Activated T-cell treated with anti-CD3 and anti-CD28 coated beads, Interleukin-2, amount 50 U/mL, for 24 hours (primary cell): ENCODE measurements at regions not wholly inside any gene's neighbourhood (a gene's known extent, or its start where the extent isn't known, plus 50 kb on each side); places are given as distances from the start of the nearest gene placed in this dataset.

Experiments
- DNase-seq: peaks from one replicate; pipeline ENCODE4 v3.0.0-alpha.2; 2020
- H3K27ac Mint-ChIP-seq: 2 replicates; pipeline ENCODE4 v1.8.0; 2020; ENCODE audit warnings: mild to moderate bottlenecking, mixed read lengths
- H3K27me3 Mint-ChIP-seq: 2 replicates; pipeline ENCODE4 v1.8.0; 2020; ENCODE audit warnings: mixed read lengths
- H3K36me3 Mint-ChIP-seq: 2 replicates; pipeline ENCODE4 v1.8.0; 2020; ENCODE audit warnings: low read depth, mixed read lengths
- H3K4me1 Mint-ChIP-seq: 2 replicates; pipeline ENCODE4 v1.8.0; 2020; ENCODE audit warnings: low read depth, mixed read lengths
- H3K4me3 Mint-ChIP-seq: 2 replicates; pipeline ENCODE4 v1.8.0; 2020; ENCODE audit warnings: mild to moderate bottlenecking, moderate library complexity, mixed read lengths
- H3K9me3 Mint-ChIP-seq: 2 replicates; pipeline ENCODE4 v1.8.0; 2020; ENCODE audit warnings: mixed read lengths

GRCh38 chr10:4219901-4220300, 434.9 kb upstream of the KLF6 start:
- Mint-ChIP-seq H3K9me3 (peaks cover 11% of the 10 kb centered on the region), H3K4me3 (no peak overlapping the region), H3K27ac (no peak overlapping the region), H3K36me3 (no peaks in the 10 kb centered on the region), H3K4me1 (peaks cover 29% of the 10 kb centered on the region), H3K27me3 (peaks cover 6% of the 10 kb centered on the region)
- no peak for DNase-seq

DNA sequence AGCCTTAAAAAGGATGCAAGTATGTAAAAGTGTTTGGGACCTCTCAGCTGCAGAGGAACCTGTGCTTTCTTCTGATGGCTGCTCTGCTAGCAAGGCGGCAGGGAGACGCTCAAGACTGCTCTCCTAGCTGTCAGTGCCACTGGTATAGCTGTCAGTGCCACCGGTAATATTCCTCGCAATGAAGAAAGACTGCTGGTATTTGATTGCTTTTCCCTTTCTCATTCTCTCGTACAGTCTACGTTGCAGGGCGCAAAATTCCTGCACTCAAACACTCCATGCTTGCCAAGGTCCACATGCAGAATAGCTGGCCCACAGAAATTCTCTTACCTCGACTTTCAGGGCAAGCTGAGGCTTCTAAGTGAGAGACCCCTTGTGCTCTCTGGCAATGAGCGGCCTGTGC, 432.6 kb upstream of the KLF6 start:
- H3K27ac Mint-ChIP-seq = no peak overlapping the region
- peaks cover 34% of the 10 kb centered on the region for H3K4me1 Mint-ChIP-seq
- H3K9me3 Mint-ChIP-seq = peaks cover 11% of the 10 kb centered on the region
- H3K36me3 Mint-ChIP-seq = no peaks in the 10 kb centered on the region
- peaks cover 6% of the 10 kb centered on the region for H3K27me3 Mint-ChIP-seq
- no peak overlapping the region for H3K4me3 Mint-ChIP-seq
- no peak for DNase-seq

- peaks cover 34% of the 10 kb centered on the region for H3K4me1 Mint-ChIP-seq
- H3K36me3 Mint-ChIP-seq = no peaks in the 10 kb centered on the region
- DNase-seq = no peak
- H3K27me3 Mint-ChIP-seq = peaks cover 6% of the 10 kb centered on the region
- H3K4me3 Mint-ChIP-seq = no peak overlapping the region
- H3K27ac Mint-ChIP-seq = no peak overlapping the region
- peaks cover 11% of the 10 kb centered on the region for H3K9me3 Mint-ChIP-seq
Observed at GRCh38 chr10:4217187-4217586, 432.2 kb upstream of the KLF6 start.

DNA sequence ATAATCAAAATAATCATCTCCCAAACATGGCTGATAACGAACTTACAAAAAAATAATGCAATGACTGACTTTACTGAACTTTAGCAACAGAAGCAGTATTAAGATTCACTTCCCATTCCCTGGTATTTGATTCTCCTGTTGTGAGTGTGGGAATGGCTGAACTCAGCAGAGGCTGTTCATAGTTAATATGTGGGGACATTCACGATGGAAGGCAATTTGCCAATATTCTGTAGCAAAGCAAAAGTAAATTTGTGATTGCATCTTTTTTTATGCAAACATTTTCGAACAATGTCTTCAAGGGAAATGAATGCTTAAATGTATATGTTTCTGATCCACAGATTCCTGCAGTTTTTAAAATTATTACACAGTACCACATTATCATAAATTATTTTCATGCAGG, 431.7 kb upstream of the KLF6 start:
- Mint-ChIP-seq H3K4me3 (no peak overlapping the region), H3K36me3 (no peaks in the 10 kb centered on the region), H3K27me3 (peaks cover 6% of the 10 kb centered on the region), H3K4me1 (peaks cover 34% of the 10 kb centered on the region), H3K27ac (no peak overlapping the region), H3K9me3 (peaks cover 11% of the 10 kb centered on the region)
- no peak for DNase-seq

DNA sequence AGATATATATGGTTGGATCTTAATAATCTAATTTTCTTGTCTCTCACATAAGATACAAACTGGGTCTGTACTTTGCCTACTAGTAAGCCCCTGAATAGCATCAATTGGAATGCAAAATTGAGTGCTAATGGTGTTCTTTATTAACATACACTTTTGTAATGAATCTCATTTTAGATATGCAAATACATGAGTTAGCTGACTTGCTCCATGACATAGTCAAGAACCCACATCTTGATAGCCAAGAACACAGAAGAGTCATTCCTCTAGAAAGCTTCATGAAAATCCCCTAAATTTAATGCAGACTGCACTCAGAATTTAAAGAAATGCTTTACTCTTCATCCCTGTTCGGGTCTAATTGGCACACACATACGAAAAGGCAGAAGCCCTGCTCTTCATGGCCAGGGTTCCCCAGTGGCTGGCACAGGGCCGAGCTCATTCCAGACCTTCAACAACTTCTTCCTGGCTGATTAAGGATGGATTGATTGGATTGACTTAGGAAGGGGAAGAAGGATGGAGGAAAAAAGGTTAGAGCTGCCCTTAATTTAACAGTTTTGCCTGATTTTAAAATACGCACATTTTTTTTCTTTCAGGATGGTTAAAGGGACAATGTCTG, 431.1 kb upstream of the KLF6 start:
- Mint-ChIP-seq H3K4me3 (no peak overlapping the region), H3K4me1 (peaks cover 27% of the 10 kb centered on the region), H3K36me3 (no peaks in the 10 kb centered on the region), H3K27me3 (peaks cover 6% of the 10 kb centered on the region), H3K27ac (no peak overlapping the region), H3K9me3 (peaks cover 6% of the 10 kb centered on the region)
- no peak for DNase-seq

- peaks cover under 1% of the 10 kb centered on the region for H3K9me3 Mint-ChIP-seq
- no peak for DNase-seq
- H3K27me3 Mint-ChIP-seq = peaks cover 6% of the 10 kb centered on the region
- H3K27ac Mint-ChIP-seq = no peak overlapping the region
- no peaks in the 10 kb centered on the region for H3K36me3 Mint-ChIP-seq
- H3K4me1 Mint-ChIP-seq = peaks cover 22% of the 10 kb centered on the region
- no peak overlapping the region for H3K4me3 Mint-ChIP-seq
Observed at GRCh38 chr10:4215485-4215884, 430.5 kb upstream of the KLF6 start.

DNA sequence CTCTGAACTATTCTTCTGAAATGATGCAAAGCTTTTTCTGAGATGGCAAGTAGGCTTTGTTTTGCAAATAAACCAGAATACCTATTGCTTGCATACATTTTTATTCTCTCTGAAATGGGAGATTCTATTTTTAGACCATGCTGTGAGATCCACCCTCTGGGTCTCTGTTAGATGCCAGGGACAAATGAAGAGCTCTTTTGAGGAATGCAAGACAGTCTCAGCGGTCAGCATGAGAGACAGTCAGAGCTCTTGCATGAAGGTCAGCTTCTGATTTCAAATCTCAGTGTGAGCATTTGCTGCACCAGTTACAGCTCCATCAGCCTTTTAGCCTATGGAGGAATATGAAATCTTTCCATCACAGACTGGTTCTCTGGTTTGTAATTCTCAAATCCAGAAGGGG, 429.9 kb upstream of the KLF6 start:
- Mint-ChIP-seq H3K27me3 (peaks cover 6% of the 10 kb centered on the region), H3K36me3 (no peaks in the 10 kb centered on the region), H3K4me1 (peaks cover 21% of the 10 kb centered on the region), H3K9me3 (no peaks in the 10 kb centered on the region), H3K4me3 (no peak overlapping the region), H3K27ac (no peak overlapping the region)
- no peak for DNase-seq

DNA sequence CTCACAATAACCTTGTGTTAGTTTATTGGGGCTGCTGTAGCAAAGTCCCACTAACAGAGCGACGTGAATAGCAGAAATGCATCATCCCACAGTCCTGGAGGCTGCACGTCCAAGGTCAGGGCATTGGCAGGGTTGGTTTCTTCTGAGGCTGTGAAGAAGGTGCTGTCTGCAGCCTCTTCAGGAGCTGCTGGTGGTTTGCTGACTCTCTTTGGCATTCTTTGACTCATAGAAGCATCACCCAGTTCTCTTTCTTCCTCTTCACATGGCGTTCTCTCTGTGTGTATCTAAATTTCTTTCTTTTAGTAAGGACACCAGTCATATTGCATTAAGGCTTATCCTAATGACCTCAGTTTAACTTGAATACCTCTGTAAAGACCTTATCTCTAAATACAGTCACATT, 428.4 kb upstream of the KLF6 start:
- no peak for DNase-seq
- H3K4me3 Mint-ChIP-seq = no peak overlapping the region

DNA sequence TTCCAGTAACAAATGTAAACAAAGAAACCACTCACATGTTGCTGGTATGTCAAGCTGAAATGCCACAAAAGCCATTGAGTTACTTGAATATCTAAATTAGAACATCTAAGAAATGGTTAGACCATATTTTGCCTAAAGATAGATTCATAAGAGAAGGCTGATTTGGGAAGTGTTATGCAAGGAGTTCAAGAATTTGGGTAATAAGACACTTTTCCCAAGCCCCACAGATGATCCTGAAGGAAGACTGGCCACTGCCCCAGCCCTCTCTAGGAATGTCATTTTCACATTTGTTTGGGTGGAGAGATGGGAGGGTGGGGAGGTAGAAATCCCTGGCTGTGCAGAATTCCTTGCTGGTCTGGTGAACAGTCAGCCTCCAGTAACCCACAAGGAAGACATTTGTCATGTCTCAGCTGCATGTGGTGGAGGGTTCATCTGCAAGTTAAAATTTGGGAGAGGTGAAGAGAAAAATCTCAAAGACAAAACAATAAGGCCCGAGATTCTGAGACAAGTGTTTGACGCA, 427.2 kb upstream of the KLF6 start:
- DNase-seq = no peak
- Mint-ChIP-seq H3K36me3 (no peaks in the 10 kb centered on the region), H3K4me1 (peaks cover 22% of the 10 kb centered on the region), H3K4me3 (no peak overlapping the region), H3K9me3 (no peaks in the 10 kb centered on the region), H3K27me3 (peaks cover 7% of the 10 kb centered on the region), H3K27ac (no peak overlapping the region)

More for the DNA sequence above, 428.4 kb upstream of the KLF6 start:
- Mint-ChIP-seq H3K27ac (no peak overlapping the region), H3K27me3 (peaks cover 6% of the 10 kb centered on the region), H3K4me1 (peaks cover 21% of the 10 kb centered on the region), H3K9me3 (no peaks in the 10 kb centered on the region), H3K36me3 (no peaks in the 10 kb centered on the region)

- peaks cover 2% of the 10 kb centered on the region for H3K4me1 Mint-ChIP-seq
- DNase-seq = no peak
- H3K4me3 Mint-ChIP-seq = no peak overlapping the region
- no peak overlapping the region for H3K27ac Mint-ChIP-seq
- peaks cover 10% of the 10 kb centered on the region for H3K27me3 Mint-ChIP-seq
- no peaks in the 10 kb centered on the region for H3K9me3 Mint-ChIP-seq
- H3K36me3 Mint-ChIP-seq = no peaks in the 10 kb centered on the region
Observed at GRCh38 chr10:4208499-4208898, 423.5 kb upstream of the KLF6 start.

GRCh38 chr10:4205113-4205512, 420.1 kb upstream of the KLF6 start:
- H3K36me3 Mint-ChIP-seq = no peaks in the 10 kb centered on the region
- H3K4me1 Mint-ChIP-seq = peaks cover 2% of the 10 kb centered on the region
- H3K27me3 Mint-ChIP-seq = peaks cover 10% of the 10 kb centered on the region
- H3K9me3 Mint-ChIP-seq = no peaks in the 10 kb centered on the region
- H3K27ac Mint-ChIP-seq = no peak overlapping the region
- no peak for DNase-seq
- H3K4me3 Mint-ChIP-seq = no peak overlapping the region

DNA sequence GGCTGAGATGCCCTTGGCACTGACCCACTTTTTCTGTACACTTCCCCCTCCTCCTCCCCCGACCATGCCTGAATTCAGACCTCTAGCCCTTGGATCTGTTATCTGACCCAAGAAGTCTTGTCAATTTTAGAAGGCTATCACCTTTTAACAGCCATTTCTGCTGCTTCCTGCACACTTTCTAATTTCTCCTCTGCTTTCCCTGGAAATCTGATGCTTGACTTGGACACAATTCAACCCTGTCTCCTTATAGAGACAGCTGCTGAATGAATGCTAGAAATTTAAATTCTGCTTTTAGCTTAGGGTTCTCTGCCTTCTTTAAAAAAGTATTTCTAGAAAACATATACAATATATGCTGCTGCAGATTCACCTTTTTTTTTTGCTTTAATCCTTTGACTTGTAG, 417.9 kb upstream of the KLF6 start:
- peaks cover 8% of the 10 kb centered on the region for H3K27me3 Mint-ChIP-seq
- no peak overlapping the region for H3K27ac Mint-ChIP-seq
- H3K4me1 Mint-ChIP-seq = peaks cover 2% of the 10 kb centered on the region
- DNase-seq = no peak
- no peaks in the 10 kb centered on the region for H3K36me3 Mint-ChIP-seq
- no peak overlapping the region for H3K4me3 Mint-ChIP-seq
- no peaks in the 10 kb centered on the region for H3K9me3 Mint-ChIP-seq

GRCh38 chr10:4201866-4202825, 417.1 kb upstream of the KLF6 start:
- no peak overlapping the region for H3K27ac Mint-ChIP-seq
- H3K4me1 Mint-ChIP-seq = peaks cover 5% of the 10 kb centered on the region
- no peak for DNase-seq
- no peaks in the 10 kb centered on the region for H3K9me3 Mint-ChIP-seq
- H3K27me3 Mint-ChIP-seq = peaks cover 6% of the 10 kb centered on the region
- no peak overlapping the region for H3K4me3 Mint-ChIP-seq
- H3K36me3 Mint-ChIP-seq = no peaks in the 10 kb centered on the region

DNA sequence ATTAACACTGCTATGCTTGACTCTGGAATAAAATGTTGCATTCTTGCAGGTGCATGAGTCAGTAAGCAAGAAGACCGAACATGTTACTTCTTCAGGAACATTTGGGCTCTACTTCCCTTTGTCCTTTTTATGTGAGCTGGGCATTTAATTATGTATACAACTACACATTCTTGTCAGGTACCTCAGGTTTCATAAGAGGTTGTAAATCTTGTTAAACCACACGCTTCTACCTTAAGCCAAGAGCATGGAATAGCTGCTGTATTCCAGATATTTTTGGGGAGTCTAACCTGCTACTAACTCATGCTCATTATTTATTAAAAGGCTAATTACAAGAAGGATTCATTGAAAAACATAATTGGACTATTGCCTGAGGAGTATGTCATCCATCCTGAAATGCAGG, 414.2 kb upstream of the KLF6 start:
- H3K9me3 Mint-ChIP-seq = no peaks in the 10 kb centered on the region
- no peaks in the 10 kb centered on the region for H3K36me3 Mint-ChIP-seq
- no peak overlapping the region for H3K27ac Mint-ChIP-seq
- H3K4me1 Mint-ChIP-seq = peaks cover 17% of the 10 kb centered on the region
- H3K4me3 Mint-ChIP-seq = no peak overlapping the region
- H3K27me3 Mint-ChIP-seq = no peaks in the 10 kb centered on the region
- no peak for DNase-seq

- no peaks in the 10 kb centered on the region for H3K36me3 Mint-ChIP-seq
- no peak for DNase-seq
- H3K4me3 Mint-ChIP-seq = no peak overlapping the region
- peaks cover 17% of the 10 kb centered on the region for H3K4me1 Mint-ChIP-seq
- H3K9me3 Mint-ChIP-seq = no peaks in the 10 kb centered on the region
- H3K27ac Mint-ChIP-seq = no peak overlapping the region
- no peaks in the 10 kb centered on the region for H3K27me3 Mint-ChIP-seq
Observed at GRCh38 chr10:4198216-4198615, 413.2 kb upstream of the KLF6 start.
